WTC11 (cell line): ENCODE measurements at regions not wholly inside any gene's neighbourhood (a gene's known extent, or its start where the extent isn't known, plus 50 kb on each side); places are given as distances from the start of the nearest gene placed in this dataset.

ENCODE experiments used
- ATAC-seq: fragments of 200-7000 bp; cut with Tn5 transposase; 2 replicates; pipeline ENCODE4 v1.10.0; 2021; ENCODE audit warnings: mild to moderate bottlenecking, moderate library complexity
- CTCF ChIA-PET: fragments of 300-600 bp; sonication (Branson Sonifier 250); formaldehyde crosslinking; loops from one replicate; lab custom pipeline; 2021; ENCODE audit warnings: antibody characterized with exemption; lab: Charles Lee
- POLR2A ChIA-PET: fragments of 350-600 bp; sonication (Branson Sonifier 250); formaldehyde crosslinking; loops from one replicate; lab custom pipeline; 2021; ENCODE audit warnings: antibody characterized with exemption; lab: Charles Lee
- DNase-seq: peaks from one replicate; pipeline ENCODE4 v3.0.0; 2021; ENCODE audit warnings: low spot score
- H3K27ac Mint-ChIP-seq: 2 replicates; pipeline ENCODE4 v1.8.0; 2021; ENCODE audit warnings: mixed read lengths
- H3K27me3 Mint-ChIP-seq: 2 replicates; pipeline ENCODE4 v1.8.0; 2021; ENCODE audit warnings: low read depth, mild to moderate bottlenecking, moderate library complexity, mixed read lengths
- H3K36me3 Mint-ChIP-seq: 2 replicates; pipeline ENCODE4 v1.8.0; 2021; ENCODE audit warnings: mixed read lengths
- H3K4me1 Mint-ChIP-seq: 2 replicates; pipeline ENCODE4 v1.8.0; 2022; ENCODE audit warnings: mixed read lengths
- H3K4me3 Mint-ChIP-seq: 2 replicates; pipeline ENCODE4 v1.8.0; 2021; ENCODE audit warnings: mild to moderate bottlenecking, moderate library complexity, mixed read lengths
- H3K9me3 Mint-ChIP-seq: 2 replicates; pipeline ENCODE4 v1.8.0; 2021; ENCODE audit warnings: mixed read lengths
- ATF1 ChIP-seq: sonication (generic); formaldehyde crosslinking; IDR thresholded peaks from 2 replicates; pipeline ENCODE4 v1.8.1; 2023; ENCODE audit warnings: mild to moderate bottlenecking, moderate library complexity, missing genetic modification reagents
- CTCF ChIP-seq: fragments of 200-600 bp; IDR thresholded peaks from 2 replicates; pipeline ENCODE4 v1.8.0; 2022; ENCODE audit warnings: antibody characterized with exemption
- ERG ChIP-seq: fragments of 250-450 bp; sonication (Bioruptor Pico); IDR thresholded peaks from 2 replicates; pipeline ENCODE4 v1.8.0; 2021; ENCODE audit warnings: mild to moderate bottlenecking
- IRF2 ChIP-seq: sonication (generic); formaldehyde crosslinking; IDR thresholded peaks from 2 replicates; pipeline ENCODE4 v1.8.0; 2022; ENCODE audit warnings: low read depth, missing genetic modification reagents, borderline replicate concordance
- USF2 ChIP-seq: sonication (generic); formaldehyde crosslinking; IDR thresholded peaks from 2 replicates; pipeline ENCODE4 v1.8.1; 2023; ENCODE audit warnings: mild to moderate bottlenecking, missing genetic modification reagents, moderate library complexity
- ZNF138 ChIP-seq: sonication (generic); formaldehyde crosslinking; conservative IDR thresholded peaks from 2 replicates; pipeline ENCODE4 v1.8.1; 2022; ENCODE audit warnings: mild to moderate bottlenecking, moderate library complexity, missing genetic modification reagents
- ZNF232 ChIP-seq: sonication (generic); formaldehyde crosslinking; IDR thresholded peaks from 2 replicates; pipeline ENCODE4 v1.8.0; 2022; ENCODE audit warnings: mild to moderate bottlenecking, missing genetic modification reagents
- ZNF263 ChIP-seq: sonication (generic); formaldehyde crosslinking; IDR thresholded peaks from 2 replicates; pipeline ENCODE4 v1.8.1; 2022; ENCODE audit warnings: low read depth, mild to moderate bottlenecking, moderate library complexity, missing genetic modification reagents
- ZNF423 ChIP-seq: fragments of 250-450 bp; sonication (Bioruptor Pico); IDR thresholded peaks from 2 replicates; pipeline ENCODE4 v2.1.2; 2022; ENCODE audit warnings: mild to moderate bottlenecking, moderate library complexity
- TF ChIP-seq, protein P1 (sequence below): sonication (generic); formaldehyde crosslinking; IDR thresholded peaks from 2 replicates; pipeline ENCODE4 v1.8.1; 2022; ENCODE audit warnings: low read depth, missing genetic modification reagents, borderline replicate concordance
- TF ChIP-seq, protein P2 (sequence below): fragments of 250-450 bp; sonication (Bioruptor Pico); IDR thresholded peaks from 2 replicates; pipeline ENCODE4 v1.9.0; 2021; ENCODE audit warnings: mild to moderate bottlenecking, borderline replicate concordance
- TF ChIP-seq, protein P3 (sequence below): sonication (generic); formaldehyde crosslinking; IDR thresholded peaks from 2 replicates; pipeline ENCODE4 v1.8.0; 2022; ENCODE audit warnings: mild to moderate bottlenecking, missing genetic modification reagents

DNA sequence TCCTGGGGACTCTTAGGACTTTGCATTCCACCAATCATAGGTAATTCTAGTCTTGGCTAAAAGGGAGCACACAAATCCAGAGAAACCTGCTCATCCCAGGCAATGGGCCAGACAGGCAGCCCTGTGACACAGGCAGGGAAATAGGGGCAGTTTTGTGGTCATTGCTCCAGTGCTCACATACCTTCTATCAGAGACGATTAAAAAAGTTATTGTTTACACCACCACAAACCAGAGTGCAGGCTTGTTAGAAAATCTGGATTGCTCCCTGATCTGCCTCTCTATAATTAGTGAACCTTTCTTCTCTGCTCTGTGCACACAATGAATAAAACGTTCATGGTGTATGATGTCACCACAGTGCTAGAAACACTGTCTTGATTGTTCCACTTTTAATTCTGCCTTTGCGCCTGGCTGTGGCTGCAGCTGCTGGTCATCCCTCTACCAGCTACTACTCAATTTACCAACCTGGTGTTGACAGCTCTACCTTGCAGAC is 121.6 kb upstream of the SPATA13 start (continued):
- TF ChIP-seq IRF2 (CRISPR knock-in tag) (no peak), ERG (CRISPR knock-in tag) (no peak), ZNF138 (no peak), ATF1 (CRISPR knock-in tag) (no peak)
- TF ChIP-seq, protein P1, sequence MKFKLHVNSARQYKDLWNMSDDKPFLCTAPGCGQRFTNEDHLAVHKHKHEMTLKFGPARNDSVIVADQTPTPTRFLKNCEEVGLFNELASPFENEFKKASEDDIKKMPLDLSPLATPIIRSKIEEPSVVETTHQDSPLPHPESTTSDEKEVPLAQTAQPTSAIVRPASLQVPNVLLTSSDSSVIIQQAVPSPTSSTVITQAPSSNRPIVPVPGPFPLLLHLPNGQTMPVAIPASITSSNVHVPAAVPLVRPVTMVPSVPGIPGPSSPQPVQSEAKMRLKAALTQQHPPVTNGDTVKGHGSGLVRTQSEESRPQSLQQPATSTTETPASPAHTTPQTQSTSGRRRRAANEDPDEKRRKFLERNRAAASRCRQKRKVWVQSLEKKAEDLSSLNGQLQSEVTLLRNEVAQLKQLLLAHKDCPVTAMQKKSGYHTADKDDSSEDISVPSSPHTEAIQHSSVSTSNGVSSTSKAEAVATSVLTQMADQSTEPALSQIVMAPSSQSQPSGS (CRISPR knock-in tag), result no peak
- TF ChIP-seq, protein P2, sequence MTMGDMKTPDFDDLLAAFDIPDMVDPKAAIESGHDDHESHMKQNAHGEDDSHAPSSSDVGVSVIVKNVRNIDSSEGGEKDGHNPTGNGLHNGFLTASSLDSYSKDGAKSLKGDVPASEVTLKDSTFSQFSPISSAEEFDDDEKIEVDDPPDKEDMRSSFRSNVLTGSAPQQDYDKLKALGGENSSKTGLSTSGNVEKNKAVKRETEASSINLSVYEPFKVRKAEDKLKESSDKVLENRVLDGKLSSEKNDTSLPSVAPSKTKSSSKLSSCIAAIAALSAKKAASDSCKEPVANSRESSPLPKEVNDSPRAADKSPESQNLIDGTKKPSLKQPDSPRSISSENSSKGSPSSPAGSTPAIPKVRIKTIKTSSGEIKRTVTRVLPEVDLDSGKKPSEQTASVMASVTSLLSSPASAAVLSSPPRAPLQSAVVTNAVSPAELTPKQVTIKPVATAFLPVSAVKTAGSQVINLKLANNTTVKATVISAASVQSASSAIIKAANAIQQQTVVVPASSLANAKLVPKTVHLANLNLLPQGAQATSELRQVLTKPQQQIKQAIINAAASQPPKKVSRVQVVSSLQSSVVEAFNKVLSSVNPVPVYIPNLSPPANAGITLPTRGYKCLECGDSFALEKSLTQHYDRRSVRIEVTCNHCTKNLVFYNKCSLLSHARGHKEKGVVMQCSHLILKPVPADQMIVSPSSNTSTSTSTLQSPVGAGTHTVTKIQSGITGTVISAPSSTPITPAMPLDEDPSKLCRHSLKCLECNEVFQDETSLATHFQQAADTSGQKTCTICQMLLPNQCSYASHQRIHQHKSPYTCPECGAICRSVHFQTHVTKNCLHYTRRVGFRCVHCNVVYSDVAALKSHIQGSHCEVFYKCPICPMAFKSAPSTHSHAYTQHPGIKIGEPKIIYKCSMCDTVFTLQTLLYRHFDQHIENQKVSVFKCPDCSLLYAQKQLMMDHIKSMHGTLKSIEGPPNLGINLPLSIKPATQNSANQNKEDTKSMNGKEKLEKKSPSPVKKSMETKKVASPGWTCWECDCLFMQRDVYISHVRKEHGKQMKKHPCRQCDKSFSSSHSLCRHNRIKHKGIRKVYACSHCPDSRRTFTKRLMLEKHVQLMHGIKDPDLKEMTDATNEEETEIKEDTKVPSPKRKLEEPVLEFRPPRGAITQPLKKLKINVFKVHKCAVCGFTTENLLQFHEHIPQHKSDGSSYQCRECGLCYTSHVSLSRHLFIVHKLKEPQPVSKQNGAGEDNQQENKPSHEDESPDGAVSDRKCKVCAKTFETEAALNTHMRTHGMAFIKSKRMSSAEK (CRISPR knock-in tag), result no peak

DNA sequence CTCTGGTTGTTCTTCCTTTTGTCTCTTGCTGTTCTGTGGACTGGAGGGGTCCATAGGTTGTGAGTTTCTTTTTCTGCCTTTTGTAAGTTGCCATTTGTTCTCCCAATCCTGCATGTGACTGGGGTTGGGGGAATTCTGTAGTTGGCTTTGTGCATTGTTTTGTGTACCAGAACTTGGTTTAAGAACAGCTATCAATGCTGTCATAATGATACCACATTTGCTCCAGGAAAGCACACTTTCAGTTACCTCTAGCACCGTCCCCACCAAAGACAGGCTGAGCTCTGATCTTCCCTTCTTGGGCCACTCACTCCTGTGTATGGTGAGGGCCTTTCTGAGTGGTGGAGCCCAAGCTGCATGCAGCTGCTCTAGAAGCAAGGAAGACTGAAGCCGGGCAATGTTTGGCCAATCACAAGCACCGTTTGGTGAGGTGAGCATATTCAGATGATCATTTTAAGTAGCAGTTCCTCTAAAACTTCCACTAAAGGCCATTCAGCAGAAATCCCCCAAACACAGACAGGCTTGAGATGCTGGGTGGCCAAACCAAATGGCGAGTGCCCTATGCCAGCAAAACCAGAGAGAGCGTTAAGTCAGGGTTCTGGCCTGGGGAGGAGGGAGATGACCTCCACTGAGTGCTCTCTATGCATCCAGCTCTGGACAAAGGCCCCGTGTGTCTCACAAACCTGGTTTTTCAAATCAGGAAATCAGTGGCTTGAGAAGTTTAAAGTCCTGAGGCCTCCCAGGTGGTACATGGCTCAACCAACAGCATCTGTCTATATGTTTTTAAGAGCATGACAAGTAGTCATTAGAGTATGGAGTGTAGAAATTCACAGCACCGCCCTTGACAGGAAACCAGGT is 120.7 kb upstream of the SPATA13 start:
- Mint-ChIP-seq H3K4me3 (no peak overlapping the region), H3K27ac (no peak overlapping the region), H3K36me3 (no peaks in the 10 kb centered on the region), H3K27me3 (peaks cover 54% of the 10 kb centered on the region), H3K4me1 (peaks cover 20% of the 10 kb centered on the region), H3K9me3 (no peaks in the 10 kb centered on the region)
- ChIA-PET POLR2A (interaction anchor here (0.5 kb wide), 1 partner anchor 159 kb away, joined by 3 read pairs; no protein-coding TSS in a partner anchor), CTCF (interaction anchor here (3.5 kb wide), 1 partner anchor 13 kb away, joined by 29 read pairs; no protein-coding TSS in a partner anchor)
- DNase-seq, result no peak
- peak; percentile 46; the same call in 1 of the 2 replicates for TF ChIP-seq ZNF263 (CRISPR knock-in tag)
- TF ChIP-seq ZNF232 (CRISPR knock-in tag), result no peak
- no peak for ATAC-seq

DNA sequence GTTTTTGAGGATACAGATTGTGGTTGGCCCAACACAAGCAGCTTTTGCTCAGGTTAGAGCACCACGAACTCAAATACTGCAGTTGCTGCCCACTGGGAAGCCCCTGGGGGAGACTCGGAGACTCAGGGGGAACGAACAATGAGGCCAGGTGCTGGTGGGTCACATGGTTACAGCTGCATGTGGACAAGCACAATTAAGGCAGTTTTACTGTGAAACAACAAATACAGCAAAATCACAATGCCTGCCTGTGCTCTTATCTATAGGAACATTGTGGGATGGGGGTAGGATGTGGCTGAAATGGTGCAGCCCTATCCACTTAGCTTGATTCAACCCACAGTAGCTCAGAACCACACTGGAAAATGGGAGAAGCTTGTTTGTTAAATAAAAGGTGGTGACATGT is 119.7 kb upstream of the SPATA13 start:
- ChIA-PET POLR2A (no interaction called here), CTCF (interaction anchor here (0.9 to 3.5 kb wide), 5 partner anchors 12 to 188 kb away, joined by 3 to 29 read pairs (median 5); no protein-coding TSS in a partner anchor)
- Mint-ChIP-seq H3K27me3 (peaks cover 54% of the 10 kb centered on the region), H3K4me1 (peaks cover 20% of the 10 kb centered on the region), H3K9me3 (no peaks in the 10 kb centered on the region), H3K4me3 (no peak overlapping the region), H3K27ac (no peak overlapping the region), H3K36me3 (no peaks in the 10 kb centered on the region)
- DNase-seq (no peak), ATAC-seq (peak; percentile 69)
- TF ChIP-seq CTCF (no peak), USF2 (CRISPR knock-in tag) (peak; percentile 77), ZNF423 (CRISPR knock-in tag) (peak; percentile 39; the same call in 1 of the 2 replicates)
- TF ChIP-seq, protein P3, sequence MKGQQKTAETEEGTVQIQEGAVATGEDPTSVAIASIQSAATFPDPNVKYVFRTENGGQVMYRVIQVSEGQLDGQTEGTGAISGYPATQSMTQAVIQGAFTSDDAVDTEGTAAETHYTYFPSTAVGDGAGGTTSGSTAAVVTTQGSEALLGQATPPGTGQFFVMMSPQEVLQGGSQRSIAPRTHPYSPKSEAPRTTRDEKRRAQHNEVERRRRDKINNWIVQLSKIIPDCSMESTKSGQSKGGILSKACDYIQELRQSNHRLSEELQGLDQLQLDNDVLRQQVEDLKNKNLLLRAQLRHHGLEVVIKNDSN (CRISPR knock-in tag), result peak; percentile 61
